K562 (cell line): ENCODE measurements at regions not wholly inside any gene's neighbourhood (a gene's known extent, or its start where the extent isn't known, plus 50 kb on each side); places are given as distances from the start of the nearest gene placed in this dataset.
"Not testable (repeated sequence)": the region's sequence is repeated elsewhere in the genome, so short reads cannot be mapped to it uniquely, and the experiment has no call there.

ENCODE experiments used
- CBX2 ChIP-seq: fragments of 200-600 bp; sonication (generic); IDR thresholded peaks from one replicate; pipeline ENCODE4 v1.6.1; 2012; ENCODE audit warnings: mild to moderate bottlenecking, low read length, inconsistent platforms; ENCODE audit not compliant: insufficient read depth, poor library complexity, severe bottlenecking
- ELF4 ChIP-seq: fragments of 450-650 bp; formaldehyde crosslinking; IDR thresholded peaks from 2 replicates; pipeline ENCODE4 v1.4.0; 2022; ENCODE audit warnings: missing genetic modification characterization
- FIP1L1 ChIP-seq: fragments of 200-400 bp; formaldehyde crosslinking; IDR thresholded peaks from 2 replicates; pipeline ENCODE4 v1.6.1; 2018; ENCODE audit warnings: mild to moderate bottlenecking, low read depth, low read length; ENCODE audit not compliant: poor library complexity, severe bottlenecking
- KAT7 ChIP-seq: sonication (generic); formaldehyde crosslinking; IDR thresholded peaks from 2 replicates; pipeline ENCODE4 v1.8.0; 2022; ENCODE audit warnings: missing genetic modification reagents, mild to moderate bottlenecking, borderline replicate concordance
- PHF21A ChIP-seq: fragments of 450-650 bp; IDR thresholded peaks from 2 replicates; pipeline ENCODE4 v1.6.1; 2017; ENCODE audit warnings: low read depth, borderline replicate concordance
- ZNF584 ChIP-seq: fragments of 200-800 bp; sonication (Bioruptor generic); IDR thresholded peaks from 2 replicates; pipeline ENCODE4 v1.6.1; 2016; ENCODE audit warnings: low read depth, mild to moderate bottlenecking, missing genetic modification characterization, missing compliant biosample characterization
- ZNF592 ChIP-seq: fragments of 450-650 bp; IDR thresholded peaks from 2 replicates; pipeline ENCODE4 v1.6.1; 2017; ENCODE audit warnings: antibody characterized with exemption, mild to moderate bottlenecking

DNA sequence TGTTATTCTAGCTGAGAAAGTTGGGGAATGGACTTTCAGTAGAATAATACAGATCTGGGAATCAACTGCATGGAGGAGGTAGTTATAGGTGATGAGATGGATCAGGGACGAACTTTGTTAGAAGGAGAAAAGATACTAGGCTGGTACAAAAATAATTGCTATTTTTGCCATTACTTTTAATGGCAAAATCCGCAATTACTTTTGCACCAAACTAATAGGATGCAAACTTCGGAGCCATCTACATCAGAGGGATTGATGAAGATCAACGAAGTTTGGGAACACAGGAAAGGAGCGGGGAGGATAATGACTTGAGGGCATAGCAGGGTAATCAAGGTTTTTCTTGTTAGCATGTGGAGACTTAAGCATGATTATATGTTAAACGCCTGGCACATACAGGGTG is 111.9 kb downstream of the DEFB131A start:
- TF ChIP-seq FIP1L1; ZNF592; KAT7 (CRISPR knock-in tag); ZNF584 (CRISPR knock-in tag); ELF4 (CRISPR knock-in tag); CBX2; PHF21A: not testable (repeated sequence)
